Stromal cell of bone marrow (primary cell): ENCODE measurements at regions not wholly inside any gene's neighbourhood (a gene's known extent, or its start where the extent isn't known, plus 50 kb on each side); places are given as distances from the start of the nearest gene placed in this dataset.
"Not testable (repeated sequence)": the region's sequence is repeated elsewhere in the genome, so short reads cannot be mapped to it uniquely, and the experiment has no call there.

ENCODE experiments used
- DNase-seq: peaks from one replicate; pipeline ENCODE4 v3.0.0-alpha.2; 2012; ENCODE audit warnings: low read depth

GRCh38 chr7:136412952-136413351, 435.8 kb upstream of the MTPN start:
- no peak for DNase-seq

- peak; percentile 31 for DNase-seq
Observed at GRCh38 chr7:136405931-136406777, 429.0 kb upstream of the MTPN start.

GRCh38 chr7:136403591-136403990, 426.4 kb upstream of the MTPN start:
- no peak for DNase-seq

- no peak for DNase-seq
Observed at GRCh38 chr7:136400877-136401276, 423.7 kb upstream of the MTPN start.

GRCh38 chr7:136399385-136399784, 422.2 kb upstream of the MTPN start:
- no peak for DNase-seq

- no peak for DNase-seq
Observed at GRCh38 chr7:136392856-136393255, 415.7 kb upstream of the MTPN start.

- DNase-seq = no peak
Observed at GRCh38 chr7:136391371-136391770, 414.2 kb upstream of the MTPN start.

GRCh38 chr7:136389933-136390332, 412.8 kb upstream of the MTPN start:
- DNase-seq = no peak

- DNase-seq = no peak
Observed at GRCh38 chr7:136386876-136387275, 409.7 kb upstream of the MTPN start.

- not testable (repeated sequence) for DNase-seq
Observed at GRCh38 chr7:136371409-136371808, 394.2 kb upstream of the MTPN start.

- no peak for DNase-seq
Observed at GRCh38 chr7:136370137-136370536, 393.0 kb upstream of the MTPN start.

GRCh38 chr7:136369225-136369624, 392.1 kb upstream of the MTPN start:
- DNase-seq = no peak

- DNase-seq = no peak
Observed at GRCh38 chr7:136359333-136359903, 382.3 kb upstream of the MTPN start.

- no peak for DNase-seq
Observed at GRCh38 chr7:136353287-136353686, 376.1 kb upstream of the MTPN start.

- DNase-seq = no peak
Observed at GRCh38 chr7:136348542-136349192, 371.5 kb upstream of the MTPN start.

- no peak for DNase-seq
Observed at GRCh38 chr7:136348142-136348541, 371.0 kb upstream of the MTPN start.

- no peak for DNase-seq
Observed at GRCh38 chr7:136347488-136347887, 370.3 kb upstream of the MTPN start.

- no peak for DNase-seq
Observed at GRCh38 chr7:136342251-136342650, 365.1 kb upstream of the MTPN start.

GRCh38 chr7:136339464-136339863, 362.3 kb upstream of the MTPN start:
- no peak for DNase-seq

- DNase-seq = no peak
Observed at GRCh38 chr7:136336932-136337331, 359.8 kb upstream of the MTPN start.

- no peak for DNase-seq
Observed at GRCh38 chr7:136333636-136334035, 356.5 kb upstream of the MTPN start.

- DNase-seq = no peak
Observed at GRCh38 chr7:136326045-136326609, 349.0 kb upstream of the MTPN start.

GRCh38 chr7:136325578-136325977, 348.4 kb upstream of the MTPN start:
- no peak for DNase-seq
